ENCODE measurements at regions not wholly inside any gene's neighbourhood (a gene's known extent, or its start where the extent isn't known, plus 50 kb on each side); places are given as distances from the start of the nearest gene placed in this dataset.

GRCh38 chr5:58403822-58404433 lies 56.0 kb downstream of the PLK2 start:
- no peak for DNase-seq

- no peak for DNase-seq
Observed at GRCh38 chr5:58401701-58402100, 58.2 kb downstream of the PLK2 start.

GRCh38 chr5:58400737-58401136 lies 59.1 kb downstream of the PLK2 start:
- no peak for DNase-seq

GRCh38 chr5:58399951-58400350 lies 59.9 kb downstream of the PLK2 start:
- DNase-seq: no peak

- DNase-seq: no peak
Observed at GRCh38 chr5:58394339-58394738, 65.5 kb downstream of the PLK2 start.

- DNase-seq: no peak
Observed at GRCh38 chr5:58393716-58394115, 66.2 kb downstream of the PLK2 start.

GRCh38 chr5:58392496-58392895 lies 67.4 kb downstream of the PLK2 start:
- DNase-seq: no peak

- no peak for DNase-seq
Observed at GRCh38 chr5:58383448-58383847, 76.4 kb downstream of the PLK2 start.

GRCh38 chr5:58382131-58382534 lies 77.8 kb downstream of the PLK2 start:
- DNase-seq: no peak

GRCh38 chr5:58381566-58381965 lies 78.3 kb downstream of the PLK2 start:
- DNase-seq: no peak

GRCh38 chr5:58380655-58381054 lies 79.2 kb downstream of the PLK2 start:
- DNase-seq: no peak

GRCh38 chr5:58378613-58379390 lies 81.1 kb downstream of the PLK2 start:
- no peak for DNase-seq

- no peak for DNase-seq
Observed at GRCh38 chr5:58370606-58371005, 89.3 kb downstream of the PLK2 start.

- no peak for DNase-seq
Observed at GRCh38 chr5:58369513-58370190, 90.2 kb downstream of the PLK2 start.

GRCh38 chr5:58366461-58366860 lies 93.4 kb downstream of the PLK2 start:
- DNase-seq: peak; percentile 8

- DNase-seq: no peak
Observed at GRCh38 chr5:58365791-58366190, 94.1 kb downstream of the PLK2 start.

GRCh38 chr5:58363461-58364249 lies 96.2 kb downstream of the PLK2 start:
- DNase-seq: no peak

- DNase-seq: no peak
Observed at GRCh38 chr5:58362135-58362534, 97.8 kb downstream of the PLK2 start.

GRCh38 chr5:58360794-58361193 lies 99.1 kb downstream of the PLK2 start:
- no peak for DNase-seq

- DNase-seq: no peak
Observed at GRCh38 chr5:58359981-58360380, 99.9 kb downstream of the PLK2 start.

GRCh38 chr5:58358501-58359178 lies 101.2 kb downstream of the PLK2 start:
- no peak for DNase-seq

- no peak for DNase-seq
Observed at GRCh38 chr5:58357799-58358500, 101.9 kb downstream of the PLK2 start.

Data from EL (cell line).